HG03575 (cell line): ENCODE measurements at regions not wholly inside any gene's neighbourhood (a gene's known extent, or its start where the extent isn't known, plus 50 kb on each side); places are given as distances from the start of the nearest gene placed in this dataset.
"Not testable (repeated sequence)": the region's sequence is repeated elsewhere in the genome, so short reads cannot be mapped to it uniquely, and the experiment has no call there.

Experiments
- ATAC-seq: cut with Tn5 transposase; IDR thresholded peaks from one replicate; pipeline ENCODE4 v1.9.1; 2021; ENCODE audit not compliant: unreplicated experiment, insufficient number of reproducible peaks, low FRiP score; ENCODE audit errors: extremely low read depth

GRCh38 chr6:11459079-11459610, 78.4 kb upstream of the TMEM170B start:
- ATAC-seq, result no peak

- ATAC-seq, result no peak
Observed at GRCh38 chr6:11458509-11458908, 79.0 kb upstream of the TMEM170B start.

- not testable (repeated sequence) for ATAC-seq
Observed at GRCh38 chr6:11457422-11457821, 80.1 kb upstream of the TMEM170B start.

GRCh38 chr6:11452106-11452505, 85.4 kb upstream of the TMEM170B start:
- ATAC-seq, result not testable (repeated sequence)

- no peak for ATAC-seq
Observed at GRCh38 chr6:11450037-11450436, 87.5 kb upstream of the TMEM170B start.

GRCh38 chr6:11449408-11449807, 88.1 kb upstream of the TMEM170B start:
- ATAC-seq, result no peak

GRCh38 chr6:11448038-11448437, 89.5 kb upstream of the TMEM170B start:
- no peak for ATAC-seq

- no peak for ATAC-seq
Observed at GRCh38 chr6:11447265-11447664, 90.3 kb upstream of the TMEM170B start.

- ATAC-seq, result no peak
Observed at GRCh38 chr6:11445146-11445545, 92.4 kb upstream of the TMEM170B start.

GRCh38 chr6:11443125-11443524, 94.4 kb upstream of the TMEM170B start:
- ATAC-seq, result not testable (repeated sequence)

- ATAC-seq, result no peak
Observed at GRCh38 chr6:11442495-11442894, 95.1 kb upstream of the TMEM170B start.

- ATAC-seq, result no peak
Observed at GRCh38 chr6:11439876-11440275, 97.7 kb upstream of the TMEM170B start.

- no peak for ATAC-seq
Observed at GRCh38 chr6:11439017-11439420, 98.5 kb upstream of the TMEM170B start.

- ATAC-seq, result no peak
Observed at GRCh38 chr6:11437824-11438459, 99.6 kb upstream of the TMEM170B start.

- no peak for ATAC-seq
Observed at GRCh38 chr6:11436508-11437096, 100.9 kb upstream of the TMEM170B start.

- no peak for ATAC-seq
Observed at GRCh38 chr6:11434565-11435326, 102.8 kb upstream of the TMEM170B start.

- ATAC-seq, result no peak
Observed at GRCh38 chr6:11433860-11434259, 103.7 kb upstream of the TMEM170B start.

- ATAC-seq, result no peak
Observed at GRCh38 chr6:11432713-11433450, 104.7 kb upstream of the TMEM170B start.

GRCh38 chr6:11432091-11432490, 105.5 kb upstream of the TMEM170B start:
- ATAC-seq, result no peak
